ENCODE measurements at regions not wholly inside any gene's neighbourhood (a gene's known extent, or its start where the extent isn't known, plus 50 kb on each side); places are given as distances from the start of the nearest gene placed in this dataset.

DNA sequence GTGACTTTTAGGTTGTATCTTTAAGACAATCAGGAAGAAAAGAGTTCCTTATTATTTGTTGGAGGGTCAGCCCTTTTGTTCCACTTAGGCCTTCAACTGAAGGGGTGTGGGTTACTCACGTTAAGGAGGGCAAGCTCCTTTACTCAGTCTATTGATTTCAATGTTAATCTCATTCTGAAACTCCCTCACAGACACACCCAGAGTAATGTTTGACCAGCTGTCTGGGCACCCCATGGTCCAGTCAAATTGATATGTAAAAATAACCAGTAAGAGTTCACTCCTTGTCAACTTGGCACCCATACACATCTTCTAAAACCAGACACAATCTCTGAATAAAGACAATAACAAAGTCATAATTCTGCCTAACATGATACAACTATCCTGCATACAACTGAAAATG lies 292.9 kb downstream of the KLF5 start:
- H3K4me1 ChIP-seq (ENCODE audit: insufficient read depth) = no peaks in the 10 kb centered on the region
- no peaks in the 10 kb centered on the region for H3K9me3 ChIP-seq
- intact Hi-C loops (cut with DNase I) = loop anchor here in 1 of 4 donors (5.0 kb wide), 1 partner anchor 1764 kb away; no protein-coding TSS in a partner anchor
- no peaks in the 10 kb centered on the region for H3K36me3 ChIP-seq
- H3K27ac ChIP-seq = no peak overlapping the region
- H3K4me3 ChIP-seq = no peak overlapping the region
- no peak for DNase-seq
- 54 to 64% (median 62%) methylated on average over 1 of the region's 1 CpG for WGBS, 3 donors
- TF ChIP-seq EP300 (IDR thresholded peaks at IDR 0.05) (no peak), POLR2A (IDR thresholded peaks at IDR 0.05) (no peak)
- TF ChIP-seq, protein P1, sequence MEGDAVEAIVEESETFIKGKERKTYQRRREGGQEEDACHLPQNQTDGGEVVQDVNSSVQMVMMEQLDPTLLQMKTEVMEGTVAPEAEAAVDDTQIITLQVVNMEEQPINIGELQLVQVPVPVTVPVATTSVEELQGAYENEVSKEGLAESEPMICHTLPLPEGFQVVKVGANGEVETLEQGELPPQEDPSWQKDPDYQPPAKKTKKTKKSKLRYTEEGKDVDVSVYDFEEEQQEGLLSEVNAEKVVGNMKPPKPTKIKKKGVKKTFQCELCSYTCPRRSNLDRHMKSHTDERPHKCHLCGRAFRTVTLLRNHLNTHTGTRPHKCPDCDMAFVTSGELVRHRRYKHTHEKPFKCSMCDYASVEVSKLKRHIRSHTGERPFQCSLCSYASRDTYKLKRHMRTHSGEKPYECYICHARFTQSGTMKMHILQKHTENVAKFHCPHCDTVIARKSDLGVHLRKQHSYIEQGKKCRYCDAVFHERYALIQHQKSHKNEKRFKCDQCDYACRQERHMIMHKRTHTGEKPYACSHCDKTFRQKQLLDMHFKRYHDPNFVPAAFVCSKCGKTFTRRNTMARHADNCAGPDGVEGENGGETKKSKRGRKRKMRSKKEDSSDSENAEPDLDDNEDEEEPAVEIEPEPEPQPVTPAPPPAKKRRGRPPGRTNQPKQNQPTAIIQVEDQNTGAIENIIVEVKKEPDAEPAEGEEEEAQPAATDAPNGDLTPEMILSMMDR (IDR thresholded peaks at IDR 0.05) = no peak
- H3K27me3 ChIP-seq = no peaks in the 10 kb centered on the region

- no peaks in the 10 kb centered on the region for H3K9me3 ChIP-seq
- TF ChIP-seq POLR2A (IDR thresholded peaks at IDR 0.05) (no peak), EP300 (IDR thresholded peaks at IDR 0.05) (no peak)
- TF ChIP-seq, protein P1 (IDR thresholded peaks at IDR 0.05) = no peak
- no peak for DNase-seq
- no peaks in the 10 kb centered on the region for H3K36me3 ChIP-seq
- H3K27ac ChIP-seq = no peak overlapping the region
- no peaks in the 10 kb centered on the region for H3K4me1 ChIP-seq (ENCODE audit: insufficient read depth)
- H3K4me3 ChIP-seq = no peak overlapping the region
- H3K27me3 ChIP-seq = no peaks in the 10 kb centered on the region
- WGBS, 3 donors = 73 to 79% (median 77%) methylated on average over 2 of the region's 2 CpGs
- intact Hi-C loops (cut with DNase I) = no loop called here
Observed at GRCh38 chr13:73341748-73342147, 282.9 kb downstream of the KLF5 start.

GRCh38 chr13:73340069-73340468 lies 281.3 kb downstream of the KLF5 start:
- no peaks in the 10 kb centered on the region for H3K9me3 ChIP-seq
- intact Hi-C loops (cut with DNase I) = no loop called here
- no peaks in the 10 kb centered on the region for H3K4me1 ChIP-seq (ENCODE audit: insufficient read depth)
- H3K36me3 ChIP-seq = no peaks in the 10 kb centered on the region
- DNase-seq = no peak
- no peak overlapping the region for H3K27ac ChIP-seq
- no peaks in the 10 kb centered on the region for H3K27me3 ChIP-seq
- 92 to 98% (median 92%) methylated on average over 3 of the region's 3 CpGs for WGBS, 3 donors
- no peak overlapping the region for H3K4me3 ChIP-seq
- TF ChIP-seq EP300 (IDR thresholded peaks at IDR 0.05) = no peak
- TF ChIP-seq POLR2A (IDR thresholded peaks at IDR 0.05) = no peak
- TF ChIP-seq, protein P1 (IDR thresholded peaks at IDR 0.05) = no peak

GRCh38 chr13:73339086-73339485 lies 280.3 kb downstream of the KLF5 start:
- WGBS, 3 donors = 77 to 90% (median 83%) methylated on average over 2 of the region's 2 CpGs
- H3K27ac ChIP-seq = no peak overlapping the region

More at GRCh38 chr13:73339086-73339485, 280.3 kb downstream of the KLF5 start:
- DNase-seq = no peak
- no peaks in the 10 kb centered on the region for H3K27me3 ChIP-seq
- TF ChIP-seq, protein P1 (IDR thresholded peaks at IDR 0.05) = no peak
- TF ChIP-seq POLR2A (IDR thresholded peaks at IDR 0.05) (no peak), EP300 (IDR thresholded peaks at IDR 0.05) (no peak)
- no peak overlapping the region for H3K4me3 ChIP-seq
- no peaks in the 10 kb centered on the region for H3K9me3 ChIP-seq
- no peaks in the 10 kb centered on the region for H3K4me1 ChIP-seq (ENCODE audit: insufficient read depth)
- intact Hi-C loops (cut with DNase I) = no loop called here
- no peaks in the 10 kb centered on the region for H3K36me3 ChIP-seq

All from ovary (tissue), 7 donors.